AG09319 (cell line): ENCODE measurements at regions not wholly inside any gene's neighbourhood (a gene's known extent, or its start where the extent isn't known, plus 50 kb on each side); places are given as distances from the start of the nearest gene placed in this dataset.
"Not testable (repeated sequence)": the region's sequence is repeated elsewhere in the genome, so short reads cannot be mapped to it uniquely, and the experiment has no call there.

ENCODE experiments used
- DNase-seq: peaks from one replicate; pipeline ENCODE4 v3.0.0-alpha.2; 2010; ENCODE audit warnings: low read depth; ENCODE audit errors: extremely low read depth
- TF ChIP-seq, protein P1 (sequence below): IDR thresholded peaks from 2 replicates; pipeline ENCODE4 v1.5.1; 2011; ENCODE audit warnings: low read depth, mild to moderate bottlenecking, inconsistent platforms, low read length, moderate library complexity

DNA sequence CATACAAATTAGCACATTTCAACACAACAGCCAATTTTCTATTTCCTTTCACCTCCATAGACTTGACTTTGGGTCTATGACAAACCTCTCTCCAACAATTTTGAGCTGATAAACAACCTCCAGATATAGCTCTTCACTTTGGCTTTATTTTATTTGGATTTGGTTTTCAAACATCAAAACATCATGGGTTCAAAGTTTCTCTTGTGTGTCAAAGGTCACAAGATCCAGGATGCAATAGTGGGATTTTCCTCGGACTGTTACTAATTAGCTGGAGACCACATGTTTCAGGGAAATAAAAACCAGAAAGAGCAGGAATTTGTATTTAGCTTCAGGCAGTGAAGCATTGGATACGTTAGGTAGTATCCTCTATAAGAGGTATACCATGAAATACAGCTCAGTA, 351.0 kb upstream of the SOX9 start:
- TF ChIP-seq, protein P1, sequence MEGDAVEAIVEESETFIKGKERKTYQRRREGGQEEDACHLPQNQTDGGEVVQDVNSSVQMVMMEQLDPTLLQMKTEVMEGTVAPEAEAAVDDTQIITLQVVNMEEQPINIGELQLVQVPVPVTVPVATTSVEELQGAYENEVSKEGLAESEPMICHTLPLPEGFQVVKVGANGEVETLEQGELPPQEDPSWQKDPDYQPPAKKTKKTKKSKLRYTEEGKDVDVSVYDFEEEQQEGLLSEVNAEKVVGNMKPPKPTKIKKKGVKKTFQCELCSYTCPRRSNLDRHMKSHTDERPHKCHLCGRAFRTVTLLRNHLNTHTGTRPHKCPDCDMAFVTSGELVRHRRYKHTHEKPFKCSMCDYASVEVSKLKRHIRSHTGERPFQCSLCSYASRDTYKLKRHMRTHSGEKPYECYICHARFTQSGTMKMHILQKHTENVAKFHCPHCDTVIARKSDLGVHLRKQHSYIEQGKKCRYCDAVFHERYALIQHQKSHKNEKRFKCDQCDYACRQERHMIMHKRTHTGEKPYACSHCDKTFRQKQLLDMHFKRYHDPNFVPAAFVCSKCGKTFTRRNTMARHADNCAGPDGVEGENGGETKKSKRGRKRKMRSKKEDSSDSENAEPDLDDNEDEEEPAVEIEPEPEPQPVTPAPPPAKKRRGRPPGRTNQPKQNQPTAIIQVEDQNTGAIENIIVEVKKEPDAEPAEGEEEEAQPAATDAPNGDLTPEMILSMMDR, result no peak
- no peak for DNase-seq

DNA sequence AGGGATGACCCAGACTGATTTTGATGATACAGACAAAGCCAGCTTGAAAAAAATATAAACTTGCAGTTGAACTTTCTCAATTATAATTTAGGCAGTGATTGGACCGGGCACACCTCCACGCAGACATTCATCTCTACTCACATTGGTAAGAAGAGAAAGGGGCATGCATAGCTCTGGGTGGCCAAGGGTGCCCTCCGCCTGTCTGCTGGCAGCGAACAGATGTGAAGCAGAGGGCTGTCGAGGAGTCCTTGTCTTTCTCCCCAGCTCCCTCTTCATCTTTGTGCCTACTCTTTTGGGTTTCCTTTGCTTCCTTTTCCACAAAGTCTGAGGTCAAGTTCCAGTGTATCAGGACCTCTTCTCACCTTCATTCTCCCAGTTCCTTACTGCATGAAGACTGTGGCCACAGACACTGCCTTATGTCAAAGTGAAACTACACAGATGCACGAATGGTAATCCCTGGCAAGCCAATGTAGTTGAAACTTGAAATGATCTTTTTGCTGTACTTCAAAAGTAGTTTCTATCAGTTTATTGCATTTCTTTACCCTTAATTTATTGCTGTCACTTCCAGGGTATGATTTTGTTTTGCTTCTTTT, 343.7 kb upstream of the SOX9 start:
- DNase-seq, result no peak
- TF ChIP-seq, protein P1, result no peak

DNA sequence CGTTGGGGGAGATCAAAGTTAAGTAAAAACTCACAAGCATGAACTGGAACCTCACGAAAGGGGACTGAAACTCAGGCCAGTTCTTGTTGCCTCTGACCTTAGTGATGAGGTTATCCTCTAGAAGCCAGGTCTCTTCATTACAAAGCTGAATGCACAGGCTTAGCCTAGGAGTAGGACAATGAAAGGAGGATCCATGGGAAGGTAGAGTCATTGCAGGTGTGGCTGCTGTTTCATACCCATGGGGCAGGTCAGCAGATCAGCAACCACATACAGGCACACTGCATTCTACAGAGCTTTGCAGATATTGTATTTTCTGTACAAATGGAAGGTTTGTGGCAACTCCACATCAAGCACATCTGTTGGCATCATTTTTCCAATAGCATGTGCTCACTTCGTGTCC, 341.3 kb upstream of the SOX9 start:
- no peak for DNase-seq

DNA sequence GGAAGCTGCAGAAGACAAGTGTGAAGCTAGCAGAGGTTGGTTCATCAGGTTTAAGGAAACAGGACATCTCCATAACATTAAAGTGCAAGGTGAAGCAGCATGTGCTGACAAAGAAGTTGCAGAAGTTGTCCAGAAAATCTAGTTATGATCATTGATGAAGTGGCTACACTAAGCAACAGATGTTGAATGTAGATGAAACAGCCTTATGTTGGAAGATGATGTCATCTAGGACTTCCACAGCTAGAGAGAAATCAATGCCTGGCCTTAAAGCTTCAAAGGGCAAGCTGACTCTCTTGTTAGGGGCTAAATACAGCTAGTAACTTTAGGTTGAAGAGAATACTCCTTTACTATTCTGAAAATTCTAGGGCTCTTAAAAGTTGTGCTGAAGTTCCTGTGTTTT, 340.2 kb upstream of the SOX9 start:
- TF ChIP-seq, protein P1, result no peak
- no peak for DNase-seq

More for the DNA sequence above, 341.3 kb upstream of the SOX9 start:
- TF ChIP-seq, protein P1, result no peak

DNA sequence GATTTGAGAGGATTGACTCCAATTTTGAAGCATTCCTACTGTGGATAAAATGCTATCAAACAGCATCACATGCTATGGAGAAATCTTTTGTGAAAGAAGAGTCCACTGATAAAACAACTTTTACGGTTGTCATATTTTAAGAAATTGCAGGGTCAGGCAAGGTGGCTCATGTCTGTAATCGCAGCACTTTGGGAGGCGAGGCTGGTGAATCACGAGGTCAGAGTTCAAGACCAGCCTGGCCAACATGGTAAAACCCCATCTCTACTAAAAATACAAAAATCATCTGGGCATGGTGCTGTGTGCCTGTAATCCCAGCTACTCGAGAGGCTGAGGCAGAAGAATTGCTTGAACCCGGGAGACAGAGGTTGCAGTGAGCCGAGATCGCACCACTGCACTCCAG, 338.8 kb upstream of the SOX9 start:
- not testable (repeated sequence) for DNase-seq

DNA sequence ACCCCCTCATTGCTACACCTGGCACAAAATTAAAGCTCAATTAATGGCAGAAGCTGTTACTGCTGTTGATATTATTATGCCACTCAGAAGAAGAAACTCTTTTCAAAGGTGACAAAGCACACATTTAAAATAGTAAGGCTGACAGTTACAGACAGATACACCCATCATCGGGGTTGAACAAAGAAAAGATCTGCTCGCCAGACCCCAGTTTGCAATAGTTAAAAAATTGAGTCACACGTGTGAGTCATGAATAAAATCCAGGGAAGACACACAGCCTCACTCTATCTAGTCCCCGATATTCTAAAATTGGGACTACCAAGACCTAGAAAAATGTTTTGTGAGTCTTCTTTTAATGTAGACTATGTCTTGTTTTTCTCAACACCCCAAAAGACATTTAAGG, 330.0 kb upstream of the SOX9 start:
- DNase-seq, result no peak

DNA sequence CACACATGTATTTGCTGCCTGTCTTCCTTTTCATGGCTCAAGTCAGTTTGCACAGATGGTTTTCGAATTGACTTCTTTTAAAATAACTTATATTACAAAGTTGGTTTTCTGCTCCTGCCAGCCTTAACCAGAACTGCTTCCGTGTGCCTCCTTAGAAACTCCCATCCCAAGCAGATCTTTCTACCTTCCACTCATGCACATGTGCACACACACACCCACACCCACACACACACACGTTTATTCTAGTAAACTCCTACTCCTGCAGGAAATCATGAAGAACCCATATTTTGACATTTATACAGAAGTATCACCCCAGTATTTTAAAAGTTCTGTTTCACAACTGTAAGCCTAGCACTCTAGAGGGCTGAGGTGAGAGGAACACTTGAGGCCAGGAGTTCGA, 329.5 kb upstream of the SOX9 start:
- DNase-seq, result no peak
- TF ChIP-seq, protein P1, result no peak

More for the DNA sequence above, 330.0 kb upstream of the SOX9 start:
- TF ChIP-seq, protein P1, result no peak

DNA sequence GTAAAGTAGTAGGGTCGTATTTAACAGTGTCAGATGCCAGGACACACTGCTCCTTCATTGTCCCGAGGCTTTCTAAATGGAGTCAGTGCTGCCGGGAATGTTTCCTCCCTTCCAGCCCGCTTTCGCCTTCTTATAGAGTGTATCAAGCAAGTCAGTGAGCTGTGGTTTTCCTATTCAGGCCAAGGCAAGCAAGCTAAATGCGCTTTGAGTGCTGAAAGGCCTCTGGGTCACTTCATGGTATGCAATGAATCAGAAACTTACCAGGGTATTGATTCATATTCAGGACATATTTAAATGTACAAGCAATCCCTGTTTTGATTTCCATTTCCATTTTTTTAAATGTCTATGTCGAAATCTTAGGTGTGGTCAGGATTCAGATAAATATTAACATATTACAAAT, 327.9 kb upstream of the SOX9 start:
- peak; percentile 8 for DNase-seq

More for the DNA sequence above, 327.9 kb upstream of the SOX9 start:
- TF ChIP-seq, protein P1, result no peak
